HepG2 (cell line): ENCODE measurements at regions not wholly inside any gene's neighbourhood (a gene's known extent, or its start where the extent isn't known, plus 50 kb on each side); places are given as distances from the start of the nearest gene placed in this dataset.

Experiments
- ATAC-seq: fragments of 200-7000 bp; cut with Tn5 transposase; 3 replicates; pipeline ENCODE4 v1.9.1; 2020; ENCODE audit warnings: mild to moderate bottlenecking, moderate library complexity
- BruUV-seq: library from RNA; stranded (reverse); fragments of 400-500 nt; replicated peaks from 2 replicates; lab custom pipeline; 2021; lab: Mats Ljungman, UMichigan
- CTCF ChIA-PET: fragments of 300-600 bp; formaldehyde crosslinking; extraction: SDS; loops from one replicate; lab custom pipeline; 2021; ENCODE audit warnings: low total read pairs, inconsistent platforms, low intra/inter-chr PET ratio; lab: Yijun Ruan, JAX
- POLR2A ChIA-PET: fragments of 350-600 bp; sonication (Branson Sonifier 250); formaldehyde crosslinking; loops from one replicate; lab custom pipeline; 2020; ENCODE audit warnings: antibody characterized with exemption, inconsistent platforms; lab: Yijun Ruan, JAX
- DNase-seq: peaks from one replicate; pipeline ENCODE4 v3.0.0-alpha.2; 2015; ENCODE audit warnings: low spot score
- FAIRE-seq: peaks from 3 replicates; lab custom pipeline; 2011; peaks lifted over from hg19 to GRCh38; lab: Jason Lieb, UNC
- H2AFZ ChIP-seq: one replicate; pipeline ENCODE4 v1.6.1; 2011; ENCODE audit warnings: low read length, inconsistent platforms
- H3K27ac ChIP-seq: fragments of 300-600 bp; 3 replicates; pipeline ENCODE4 v1.8.0; 2011; ENCODE audit warnings: mixed run types, mild to moderate bottlenecking, mixed read lengths, low read length, inconsistent platforms; ENCODE audit not compliant: insufficient read depth; ENCODE audit errors: extremely low read length
- H3K27me3 ChIP-seq, 2 experiments: fragments of 200-600 bp in 1 of 2; 2 replicates in 1 of 2; 3 replicates in 1 of 2; pipeline versions ENCODE4 v1.6.0 to v1.8.0; 2011; ENCODE audit warnings: low read length in 2 of 2, mild to moderate bottlenecking in 2 of 2, moderate library complexity in 2 of 2, inconsistent platforms in 1 of 2; ENCODE audit not compliant: insufficient read depth in 2 of 2, control insufficient read depth in 1 of 2
- H3K36me3 ChIP-seq, 2 experiments: fragments of 200-600 bp in 1 of 2; replicated peaks in 1 of 2; 2 replicates in 1 of 2; 3 replicates in 1 of 2; pipeline versions ENCODE4 v1.5.1 to v1.8.0; 2011; ENCODE audit warnings: low read length in 2 of 2, inconsistent platforms in 1 of 2; ENCODE audit not compliant: insufficient read depth in 2 of 2, control insufficient read depth in 1 of 2
- H3K4me1 ChIP-seq: 2 replicates; pipeline ENCODE4 v1.5.1; 2012; ENCODE audit warnings: low read length, inconsistent platforms; ENCODE audit not compliant: insufficient read depth
- H3K4me2 ChIP-seq: 2 replicates; pipeline ENCODE4 v1.6.0; 2011; ENCODE audit warnings: low read depth, low read length, inconsistent platforms
- H3K4me3 ChIP-seq, 3 experiments: fragments of 200-600 bp in 1 of 3; sonication (generic), shearing (Covaris generic) in 1 of 3; replicated peaks in 1 of 3; 2 replicates each; pipeline ENCODE4 v1.5.1; 2011 to 2016; ENCODE audit warnings: low read length in 3 of 3, inconsistent platforms in 2 of 3, low read depth in 2 of 3, mild to moderate bottlenecking in 2 of 3, control low read depth in 1 of 3, mixed read lengths in 1 of 3; ENCODE audit not compliant: insufficient read depth in 1 of 3
- H3K79me2 ChIP-seq: one replicate; pipeline ENCODE4 v1.6.1; 2011; ENCODE audit warnings: low read length, inconsistent platforms; ENCODE audit not compliant: insufficient read depth
- H3K9ac ChIP-seq: 2 replicates; pipeline ENCODE4 v1.6.0; 2011; ENCODE audit warnings: mild to moderate bottlenecking, low read depth, low read length, inconsistent platforms; ENCODE audit not compliant: insufficient read depth
- H3K9me3 ChIP-seq: 2 replicates; pipeline ENCODE4 v1.5.1; 2012; ENCODE audit warnings: mild to moderate bottlenecking, low read length
- H4K20me1 ChIP-seq: 2 replicates; pipeline ENCODE4 v1.6.0; 2011; ENCODE audit warnings: inconsistent platforms, mild to moderate bottlenecking, low read length, moderate library complexity; ENCODE audit not compliant: insufficient read depth
- ARHGAP35 ChIP-seq: sonication (generic); formaldehyde crosslinking; IDR thresholded peaks from 2 replicates; pipeline ENCODE4 v1.9.0; 2022; ENCODE audit warnings: mild to moderate bottlenecking, inconsistent platforms, moderate library complexity, missing genetic modification reagents, borderline replicate concordance
- DBP ChIP-seq: sonication (generic); formaldehyde crosslinking; IDR thresholded peaks from 2 replicates; pipeline ENCODE4 v1.4.0; 2020; ENCODE audit warnings: missing genetic modification reagents; ENCODE audit errors: not compliant biosample characterization
- EP300 ChIP-seq, 3 experiments: sonication (generic) in 1 of 3; formaldehyde crosslinking in 1 of 3; IDR thresholded peaks; 2 replicates each; pipeline versions ENCODE4 v1.5.1 to v1.6.1; 2011 to 2020; ENCODE audit warnings: low read depth in 2 of 3, low read length in 2 of 3, borderline replicate concordance in 1 of 3, improper control_type of control experiment in 1 of 3, mild to moderate bottlenecking in 1 of 3, missing genetic modification reagents in 1 of 3, moderate library complexity in 1 of 3
- ESRRA ChIP-seq: sonication (generic); formaldehyde crosslinking; IDR thresholded peaks from 2 replicates; pipeline ENCODE4 v1.5.1; 2020; ENCODE audit warnings: mild to moderate bottlenecking, low read depth, missing genetic modification reagents
- FIP1L1 ChIP-seq: fragments of 200-400 bp; formaldehyde crosslinking; IDR thresholded peaks from 2 replicates; pipeline ENCODE4 v1.6.1; 2018; ENCODE audit warnings: low read depth, mild to moderate bottlenecking, low read length, moderate library complexity, borderline replicate concordance; ENCODE audit not compliant: insufficient read depth
- GATAD1 ChIP-seq: IDR thresholded peaks from 2 replicates; pipeline ENCODE4 v1.6.1; 2016; ENCODE audit warnings: missing genetic modification reagents, missing compliant biosample characterization
- HOMEZ ChIP-seq: IDR thresholded peaks from 2 replicates; pipeline ENCODE4 v1.6.1; 2016; ENCODE audit warnings: low read depth
- HOXA9 ChIP-seq: sonication (generic); formaldehyde crosslinking; IDR thresholded peaks from 2 replicates; pipeline ENCODE4 v1.8.1; 2022; ENCODE audit warnings: missing genetic modification reagents, mild to moderate bottlenecking, moderate library complexity, borderline replicate concordance
- KLF9 ChIP-seq: IDR thresholded peaks from 2 replicates; pipeline ENCODE4 v1.6.1; 2016; ENCODE audit warnings: low read depth
- MAF1 ChIP-seq: sonication (generic); formaldehyde crosslinking; IDR thresholded peaks from 2 replicates; pipeline ENCODE4 v1.5.0; 2020; ENCODE audit warnings: missing genetic modification reagents, borderline replicate concordance
- RELA ChIP-seq: sonication (generic); formaldehyde crosslinking; IDR thresholded peaks from 2 replicates; pipeline ENCODE4 v1.4.0; 2020; ENCODE audit warnings: missing genetic modification reagents
- RNF2 ChIP-seq: fragments of 450-650 bp; conservative IDR thresholded peaks from 2 replicates; pipeline ENCODE4 v1.6.1; 2016; ENCODE audit warnings: low read depth
- SALL2 ChIP-seq: sonication (generic); formaldehyde crosslinking; IDR thresholded peaks from 2 replicates; pipeline ENCODE4 v1.8.1; 2023; ENCODE audit warnings: mild to moderate bottlenecking, missing genetic modification reagents, inconsistent platforms
- SP4 ChIP-seq: sonication (generic); formaldehyde crosslinking; IDR thresholded peaks from 2 replicates; pipeline ENCODE4 v1.8.1; 2023; ENCODE audit warnings: mild to moderate bottlenecking, missing genetic modification reagents
- THAP7 ChIP-seq: sonication (generic); formaldehyde crosslinking; IDR thresholded peaks from 2 replicates; pipeline ENCODE4 v1.8.1; 2023; ENCODE audit warnings: mild to moderate bottlenecking, missing genetic modification reagents
- ZBTB46 ChIP-seq: sonication (generic); formaldehyde crosslinking; IDR thresholded peaks from 2 replicates; pipeline ENCODE4 v1.4.0; 2020; ENCODE audit warnings: mild to moderate bottlenecking, missing genetic modification reagents, borderline replicate concordance
- ZFAT ChIP-seq: sonication (generic); formaldehyde crosslinking; conservative IDR thresholded peaks from 2 replicates; pipeline ENCODE4 v1.8.1; 2023; ENCODE audit warnings: missing genetic modification reagents, inconsistent platforms
- ZNF558 ChIP-seq: sonication (generic); formaldehyde crosslinking; IDR thresholded peaks from 2 replicates; pipeline ENCODE4 v1.9.0; 2022; ENCODE audit warnings: mild to moderate bottlenecking, missing genetic modification reagents, borderline replicate concordance
- ZNF562 ChIP-seq: sonication (generic); formaldehyde crosslinking; IDR thresholded peaks from 2 replicates; pipeline ENCODE4 v1.8.0; 2022; ENCODE audit warnings: missing genetic modification reagents, borderline replicate concordance
- WGBS: methylation state at CpG from one replicate; pipeline ENCODE4 v1.1.6; 2017; ENCODE audit warnings: low lambda C conversion rate; 5-methylcytosine and 5-hydroxymethylcytosine counted together
- in situ Hi-C: cut with HindIII; loops from 2 replicates; pipeline ENCODE4 v1.10.0; 2017; ENCODE audit warnings: low pct_unique_long_range_greater_than_20kb; ENCODE audit not compliant: extremely low pct_ligation_motif_present
- intact Hi-C: fragments of 100-400 bp; cut with micrococcal nuclease; formaldehyde crosslinking; loops from one replicate; pipeline ENCODE4 v1.10.0; 2022; ENCODE audit not compliant: unreplicated experiment

GRCh38 chr6:29232725-29233124, 62.0 kb downstream of the OR2J2 start (continued):
- TF ChIP-seq THAP7: no peak
- TF ChIP-seq DBP (CRISPR knock-in tag): no peak
- no peak for TF ChIP-seq ZFAT
- no peak for TF ChIP-seq GATAD1 (CRISPR knock-in tag)
- TF ChIP-seq HOMEZ: no peak; the same call in 1 of the 2 replicates
- no peak for TF ChIP-seq ESRRA (CRISPR knock-in tag)
- TF ChIP-seq HOXA9 (CRISPR knock-in tag): no peak
- no peak for TF ChIP-seq RELA (CRISPR knock-in tag)
- TF ChIP-seq RNF2: no peak

GRCh38 chr6:29236060-29236459, 65.4 kb downstream of the OR2J2 start:
- in situ Hi-C loops (no loop called here), intact Hi-C loops (no loop called here)
- Histone ChIP-seq H3K9ac (no peak overlapping the region), H3K27ac (no peak overlapping the region), H4K20me1 (no peaks in the 10 kb centered on the region), H3K79me2 (no peaks in the 10 kb centered on the region), H3K4me3 (no peak overlapping the region), H3K4me2 (no peak overlapping the region), H3K27me3 (no peaks in the 10 kb centered on the region), H3K9me3 (no peaks in the 10 kb centered on the region), H3K4me1 (peaks cover 11% of the 10 kb centered on the region; the same call in 1 of the 2 replicates), H2AFZ (no peak overlapping the region), H3K36me3 (no peaks in the 10 kb centered on the region)
- DNase-seq (no peak), FAIRE-seq (no peak), ATAC-seq (no peak)
- ChIA-PET CTCF (no interaction called here), POLR2A (no interaction called here)
- no TSS peak for BruUV-seq
- 55% methylated on average over 5 of the region's 5 CpGs for WGBS
- TF ChIP-seq ZNF558 (CRISPR knock-in tag) (no peak), ARHGAP35 (no peak), SP4 (no peak), ZNF562 (no peak), KLF9 (CRISPR knock-in tag) (no peak), FIP1L1 (no peak), EP300 (IDR thresholded peaks at IDR 0.05; ENCODE audit: low read depth in 2 of 2, low read length in 2 of 2) (no peak), EP300 (CRISPR knock-in tag; IDR thresholded peaks at IDR 0.05; ENCODE audit: borderline replicate concordance) (no peak), ZBTB46 (CRISPR knock-in tag) (no peak), SALL2 (CRISPR knock-in tag) (no peak), MAF1 (CRISPR knock-in tag) (no peak)
